HG02642 (cell line): ENCODE measurements at regions not wholly inside any gene's neighbourhood (a gene's known extent, or its start where the extent isn't known, plus 50 kb on each side); places are given as distances from the start of the nearest gene placed in this dataset.

Experiments used
- ATAC-seq: cut with Tn5 transposase; IDR thresholded peaks from one replicate; pipeline ENCODE4 v1.9.1; 2021; ENCODE audit warnings: mild to moderate bottlenecking; ENCODE audit not compliant: unreplicated experiment, poor library complexity

DNA sequence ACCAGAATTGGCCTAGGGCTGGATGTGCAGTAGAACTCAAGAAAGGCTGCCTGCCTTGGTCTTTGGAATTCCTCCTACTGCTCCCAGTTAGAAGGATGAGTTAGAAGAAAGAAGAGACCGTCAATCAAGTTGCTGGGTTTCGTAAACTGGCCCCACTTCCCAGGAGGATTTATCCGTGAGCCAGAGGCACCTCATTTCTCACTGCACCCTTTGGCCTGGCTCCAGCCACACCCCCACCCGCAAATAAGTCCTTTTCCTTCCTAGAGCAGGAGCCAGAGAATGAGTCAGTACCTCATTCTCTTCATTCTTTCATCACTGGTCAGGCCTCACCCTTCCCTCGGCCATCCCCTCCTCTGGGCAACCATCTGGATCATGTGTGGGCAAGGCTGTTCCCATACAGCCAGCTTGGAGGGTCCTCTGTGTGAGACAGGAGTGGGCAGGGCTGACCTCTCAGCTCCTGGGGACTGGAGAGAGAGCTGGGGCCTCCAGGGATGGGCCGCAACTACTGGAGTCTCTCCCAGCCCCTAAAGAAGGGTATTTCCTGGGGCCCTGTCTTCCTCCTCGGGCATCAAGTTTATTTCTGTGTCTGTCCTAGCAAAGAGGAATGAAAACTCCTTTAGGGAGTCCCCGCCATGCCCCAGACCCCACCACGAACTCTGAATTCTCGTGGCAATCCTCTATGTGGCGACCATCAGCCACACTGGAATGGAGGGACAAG lies 87.2 kb upstream of the DUSP5 start:
- ATAC-seq = no peak

- no peak for ATAC-seq
Measured at GRCh38 chr10:110411047-110411410, 86.7 kb upstream of the DUSP5 start.

- ATAC-seq = no peak
Measured at GRCh38 chr10:110413049-110413783, 84.5 kb upstream of the DUSP5 start.

DNA sequence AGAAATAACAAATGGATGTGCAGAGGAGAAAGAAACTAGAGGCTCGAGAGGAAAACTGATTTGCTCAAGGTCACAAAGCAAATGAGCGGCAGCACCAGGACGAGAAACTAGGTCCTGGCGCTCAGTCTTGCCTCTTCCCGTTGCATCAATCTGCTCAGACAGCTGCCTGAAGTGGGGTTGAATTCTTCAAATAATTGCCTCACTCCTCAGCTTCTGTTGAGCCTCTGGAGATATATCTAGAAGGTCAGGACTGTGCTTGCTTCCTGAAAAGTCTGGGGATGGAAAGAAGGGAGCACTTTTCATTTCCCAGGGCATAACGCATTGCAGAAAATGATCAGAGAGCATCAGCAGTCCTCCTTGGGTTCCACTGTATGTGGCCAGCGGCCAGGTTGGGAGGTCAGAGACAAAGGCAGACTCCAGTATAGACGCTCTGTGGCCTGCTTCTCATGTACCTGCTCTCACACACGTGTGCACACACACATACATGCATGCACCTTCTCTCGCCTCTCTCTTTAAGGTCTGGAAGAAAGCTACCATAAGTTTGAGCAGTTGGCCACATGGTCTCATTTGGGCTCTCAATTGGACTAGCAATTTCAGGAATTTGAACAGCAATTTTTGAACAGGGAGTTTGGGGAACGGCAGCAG lies 83.7 kb upstream of the DUSP5 start:
- ATAC-seq = peak; percentile 10

- peak; percentile 78 for ATAC-seq
Measured at GRCh38 chr10:110414548-110415309, 83.0 kb upstream of the DUSP5 start.

DNA sequence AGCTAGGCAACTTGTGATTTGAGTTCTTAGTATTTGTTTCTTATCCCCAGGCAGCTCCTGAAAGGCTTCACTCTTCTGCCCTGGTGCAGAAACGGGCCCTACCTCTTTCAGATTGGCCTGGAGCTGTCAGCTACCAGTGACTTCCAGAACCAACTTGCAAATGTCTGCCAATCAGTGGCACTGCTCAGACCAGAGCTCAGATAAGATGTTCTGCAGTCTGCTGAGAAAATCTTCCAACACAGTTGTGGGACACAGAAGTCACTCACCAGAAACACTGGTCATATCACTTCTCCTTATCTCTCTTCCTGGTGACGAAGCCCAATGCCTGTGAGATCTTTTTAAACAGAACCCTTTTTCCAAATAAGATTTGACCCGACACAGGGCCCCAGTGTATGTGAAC lies 81.9 kb upstream of the DUSP5 start:
- no peak for ATAC-seq

- no peak for ATAC-seq
Measured at GRCh38 chr10:110416776-110417711, 80.7 kb upstream of the DUSP5 start.

DNA sequence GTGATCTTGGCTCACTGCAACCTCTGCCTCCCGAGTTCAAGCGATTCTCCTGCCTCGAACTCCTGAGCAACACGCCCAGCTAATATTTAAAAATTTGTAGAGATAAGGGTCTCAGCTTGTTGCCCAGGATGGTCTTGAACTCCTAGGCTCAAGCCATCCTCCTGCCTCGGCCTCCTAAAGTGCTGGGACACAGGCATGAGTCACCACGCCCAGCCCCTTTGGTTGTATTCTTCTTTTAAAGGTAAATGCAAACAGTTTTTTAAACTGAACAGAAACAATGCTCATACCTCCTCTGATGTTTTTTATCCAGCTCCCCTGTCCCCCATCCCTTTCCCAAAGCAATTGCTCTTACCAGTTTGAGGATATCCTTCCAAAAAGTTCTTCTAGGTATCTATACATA lies 79.5 kb upstream of the DUSP5 start:
- no peak for ATAC-seq

DNA sequence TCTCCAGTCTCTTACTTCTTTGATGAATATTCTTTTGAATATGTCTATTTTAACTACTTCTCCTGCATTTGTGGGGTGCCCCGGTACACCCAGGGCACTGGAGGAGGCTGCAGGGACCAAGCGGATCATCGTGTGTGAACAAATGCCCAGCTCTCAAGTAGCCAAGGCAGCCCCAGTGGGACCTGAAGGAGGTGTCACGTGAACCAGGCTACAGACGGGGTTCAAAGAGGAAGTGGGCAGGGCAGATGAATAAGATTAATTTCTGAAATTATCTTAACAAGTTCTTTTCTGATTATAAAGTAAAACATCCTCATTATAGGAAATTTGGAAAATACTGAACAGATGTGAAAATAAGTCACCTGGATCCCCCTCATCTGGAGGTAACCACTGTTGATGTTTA lies 78.4 kb upstream of the DUSP5 start:
- no peak for ATAC-seq

GRCh38 chr10:110420401-110421193 lies 77.1 kb upstream of the DUSP5 start:
- no peak for ATAC-seq

DNA sequence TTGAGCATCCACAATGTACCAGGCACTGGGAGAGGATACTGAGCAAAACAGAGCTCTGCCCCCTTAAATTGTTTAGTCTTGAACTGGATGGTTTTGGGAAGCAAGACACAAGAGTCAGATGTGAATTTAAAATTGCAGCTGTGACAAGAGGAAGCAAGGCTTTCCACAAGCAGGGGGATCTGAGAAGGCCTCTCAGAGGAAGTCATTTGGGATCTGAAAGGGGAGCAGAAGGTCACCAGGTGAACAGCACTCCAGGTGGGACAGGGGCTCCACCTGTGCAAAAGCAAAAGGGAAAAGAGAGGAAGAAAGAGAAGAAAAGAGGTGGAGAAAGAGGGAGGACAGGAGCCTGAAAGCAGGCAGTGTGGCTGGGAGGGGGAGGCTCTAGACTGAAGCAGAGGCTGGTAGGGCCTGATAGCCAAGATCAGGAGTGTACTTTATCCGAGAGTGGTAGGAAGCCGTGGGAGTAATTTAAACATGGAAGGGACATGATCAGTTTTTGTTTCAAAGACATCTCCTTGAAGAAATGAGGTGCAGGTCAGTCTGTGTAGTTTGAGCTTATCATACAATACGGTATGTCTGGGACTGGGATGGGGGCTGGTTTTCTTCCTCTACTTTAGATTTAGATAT lies 76.1 kb upstream of the DUSP5 start:
- ATAC-seq = no peak

GRCh38 chr10:110422548-110422947 lies 75.2 kb upstream of the DUSP5 start:
- ATAC-seq = no peak

DNA sequence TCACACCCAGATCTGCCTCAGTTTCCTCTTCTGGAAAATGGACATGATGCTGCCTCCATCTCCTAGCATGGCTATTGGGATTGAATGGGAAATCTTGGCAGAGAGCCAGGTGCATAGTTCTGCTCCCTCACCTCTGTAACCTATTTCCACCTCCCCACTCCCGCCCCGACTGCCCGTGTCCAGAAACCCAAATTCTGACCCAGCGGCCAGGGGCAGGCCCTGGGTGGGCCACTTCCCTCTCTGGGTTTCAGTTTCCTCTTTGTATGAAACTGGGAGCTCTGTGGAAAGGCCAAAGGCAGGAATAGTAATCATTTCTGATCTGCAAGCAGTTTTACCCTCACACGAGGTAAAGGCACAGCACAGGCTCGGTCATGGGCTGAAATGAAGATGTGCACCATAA lies 74.1 kb upstream of the DUSP5 start:
- ATAC-seq = no peak

- peak; percentile 75 for ATAC-seq
Measured at GRCh38 chr10:110425684-110426293, 71.9 kb upstream of the DUSP5 start.

- peak; percentile 27 for ATAC-seq
Measured at GRCh38 chr10:110426294-110427181, 71.2 kb upstream of the DUSP5 start.

DNA sequence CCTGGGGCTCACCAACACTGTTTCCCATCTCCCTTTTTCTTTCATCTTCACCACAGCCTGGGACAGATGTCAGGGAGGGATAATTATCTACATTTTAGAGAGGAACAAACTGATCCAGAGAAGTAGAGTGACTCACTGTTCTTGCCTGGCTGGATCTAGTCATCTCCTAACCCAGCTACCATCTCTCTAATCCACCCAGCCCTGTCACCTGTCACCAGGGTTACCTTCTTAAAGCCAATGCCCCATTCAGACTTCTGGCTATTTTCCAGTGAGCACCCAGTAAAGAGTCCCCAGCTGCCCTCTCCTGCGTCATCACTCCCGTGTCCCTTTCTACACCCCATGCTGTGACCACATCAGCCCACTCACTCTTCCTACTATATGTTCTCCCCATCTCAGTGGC lies 68.4 kb upstream of the DUSP5 start:
- no peak for ATAC-seq
